ENCODE measurements at regions not wholly inside any gene's neighbourhood (a gene's known extent, or its start where the extent isn't known, plus 50 kb on each side); places are given as distances from the start of the nearest gene placed in this dataset.

DNA sequence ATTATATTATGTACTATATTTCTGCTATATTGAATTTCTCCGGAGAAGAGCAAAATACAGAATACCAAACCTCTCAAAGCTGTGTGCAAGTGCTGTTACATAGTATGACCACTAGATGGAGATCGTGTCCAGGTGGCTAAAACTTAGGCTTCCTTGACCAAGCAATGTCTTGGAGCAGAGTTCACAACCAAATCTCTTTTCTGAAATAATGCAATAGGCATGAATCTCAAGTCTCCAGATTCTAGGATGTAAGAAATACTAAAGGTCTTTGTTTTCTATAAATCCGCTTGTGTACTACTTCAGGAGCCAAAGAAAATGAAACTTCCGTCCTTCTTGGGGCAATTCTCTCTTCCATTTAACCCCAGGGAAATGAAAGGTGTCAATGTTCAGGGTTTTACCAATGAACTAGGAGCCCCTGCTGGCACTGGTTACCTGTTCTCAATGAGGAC lies 181.5 kb upstream of the RAI14 start:
- TF ChIP-seq SIN3A (IDR thresholded peaks at IDR 0.05; ENCODE audit: borderline replicate concordance, insufficient read depth, low read length) (no peak), FOXP2 (optimal IDR thresholded peaks at IDR 0.05; ENCODE audit: borderline replicate concordance, extremely low read depth, extremely low read length, insufficient read depth) (no peak), TAF1 (IDR thresholded peaks at IDR 0.05; ENCODE audit: borderline replicate concordance, insufficient read depth, low read length) (0 out of 2 replicates have a peak, but pooled peaks have one; percentile 5)
- TF ChIP-seq, protein P1, sequence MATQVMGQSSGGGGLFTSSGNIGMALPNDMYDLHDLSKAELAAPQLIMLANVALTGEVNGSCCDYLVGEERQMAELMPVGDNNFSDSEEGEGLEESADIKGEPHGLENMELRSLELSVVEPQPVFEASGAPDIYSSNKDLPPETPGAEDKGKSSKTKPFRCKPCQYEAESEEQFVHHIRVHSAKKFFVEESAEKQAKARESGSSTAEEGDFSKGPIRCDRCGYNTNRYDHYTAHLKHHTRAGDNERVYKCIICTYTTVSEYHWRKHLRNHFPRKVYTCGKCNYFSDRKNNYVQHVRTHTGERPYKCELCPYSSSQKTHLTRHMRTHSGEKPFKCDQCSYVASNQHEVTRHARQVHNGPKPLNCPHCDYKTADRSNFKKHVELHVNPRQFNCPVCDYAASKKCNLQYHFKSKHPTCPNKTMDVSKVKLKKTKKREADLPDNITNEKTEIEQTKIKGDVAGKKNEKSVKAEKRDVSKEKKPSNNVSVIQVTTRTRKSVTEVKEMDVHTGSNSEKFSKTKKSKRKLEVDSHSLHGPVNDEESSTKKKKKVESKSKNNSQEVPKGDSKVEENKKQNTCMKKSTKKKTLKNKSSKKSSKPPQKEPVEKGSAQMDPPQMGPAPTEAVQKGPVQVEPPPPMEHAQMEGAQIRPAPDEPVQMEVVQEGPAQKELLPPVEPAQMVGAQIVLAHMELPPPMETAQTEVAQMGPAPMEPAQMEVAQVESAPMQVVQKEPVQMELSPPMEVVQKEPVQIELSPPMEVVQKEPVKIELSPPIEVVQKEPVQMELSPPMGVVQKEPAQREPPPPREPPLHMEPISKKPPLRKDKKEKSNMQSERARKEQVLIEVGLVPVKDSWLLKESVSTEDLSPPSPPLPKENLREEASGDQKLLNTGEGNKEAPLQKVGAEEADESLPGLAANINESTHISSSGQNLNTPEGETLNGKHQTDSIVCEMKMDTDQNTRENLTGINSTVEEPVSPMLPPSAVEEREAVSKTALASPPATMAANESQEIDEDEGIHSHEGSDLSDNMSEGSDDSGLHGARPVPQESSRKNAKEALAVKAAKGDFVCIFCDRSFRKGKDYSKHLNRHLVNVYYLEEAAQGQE (IDR thresholded peaks at IDR 0.05; ENCODE audit: insufficient read depth in 1 of 2, low read depth in 2 of 2, low read length in 2 of 2): no peak

- TF ChIP-seq FOXP2 (optimal IDR thresholded peaks at IDR 0.05; ENCODE audit: borderline replicate concordance, extremely low read depth, extremely low read length, insufficient read depth): no peak
- TF ChIP-seq TAF1 (IDR thresholded peaks at IDR 0.05; ENCODE audit: borderline replicate concordance, insufficient read depth, low read length): no peak
These were observed 180.7 kb upstream of the RAI14 start for GRCh38 chr5:34475249-34475966.

DNA sequence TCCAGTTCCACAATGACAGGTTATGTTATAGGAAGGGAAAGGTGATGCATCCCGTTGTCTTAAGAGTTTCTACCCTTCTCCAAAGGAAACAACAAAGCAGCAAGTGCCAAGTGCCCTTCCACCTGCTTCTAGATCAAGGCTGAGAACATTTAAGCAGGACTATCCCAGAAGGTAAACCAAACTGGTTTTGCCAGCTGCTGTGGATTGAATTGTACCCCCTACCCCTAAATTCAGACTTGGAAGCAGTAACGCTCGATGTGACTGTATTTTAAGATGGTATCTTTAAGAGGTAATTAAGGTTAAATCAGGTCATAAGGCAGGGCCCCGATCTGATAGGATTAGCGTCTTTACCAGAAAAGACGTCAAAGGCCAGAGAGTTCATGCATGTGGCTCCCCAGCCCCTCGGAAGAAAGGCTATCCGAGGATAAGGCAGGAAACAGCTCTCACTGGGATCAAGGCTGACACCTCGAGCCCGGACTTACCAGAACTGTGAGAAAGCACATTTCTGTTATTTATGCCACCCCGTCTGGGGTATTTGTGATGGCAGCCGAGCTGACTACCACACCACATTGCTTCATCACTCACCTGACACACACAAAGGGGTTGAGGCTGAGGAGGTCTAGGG lies 179.1 kb upstream of the RAI14 start:
- TF ChIP-seq POLR2AphosphoS5 (IDR thresholded peaks at IDR 0.05; ENCODE audit: low read depth, low read length) (no peak), FOXP2 (optimal IDR thresholded peaks at IDR 0.05; ENCODE audit: borderline replicate concordance, extremely low read depth, extremely low read length, insufficient read depth) (no peak), SIN3A (IDR thresholded peaks at IDR 0.05; ENCODE audit: borderline replicate concordance, insufficient read depth, low read length) (no peak), TAF1 (IDR thresholded peaks at IDR 0.05; ENCODE audit: borderline replicate concordance, insufficient read depth, low read length) (no peak)
- TF ChIP-seq, protein P1 (IDR thresholded peaks at IDR 0.05; ENCODE audit: insufficient read depth in 1 of 2, low read depth in 2 of 2, low read length in 2 of 2): no peak

- TF ChIP-seq, protein P1 (IDR thresholded peaks at IDR 0.05; ENCODE audit: insufficient read depth in 1 of 2, low read depth in 2 of 2, low read length in 2 of 2): no peak
- no peak for TF ChIP-seq TAF1 (IDR thresholded peaks at IDR 0.05; ENCODE audit: borderline replicate concordance, insufficient read depth, low read length)
- no peak for TF ChIP-seq POLR2AphosphoS5 (IDR thresholded peaks at IDR 0.05; ENCODE audit: low read depth, low read length)
- TF ChIP-seq FOXP2 (optimal IDR thresholded peaks at IDR 0.05; ENCODE audit: borderline replicate concordance, extremely low read depth, extremely low read length, insufficient read depth): no peak
- TF ChIP-seq SIN3A (IDR thresholded peaks at IDR 0.05; ENCODE audit: borderline replicate concordance, insufficient read depth, low read length): no peak
These were observed 175.2 kb upstream of the RAI14 start for GRCh38 chr5:34480810-34481528.

GRCh38 chr5:34483442-34484033 lies 172.6 kb upstream of the RAI14 start:
- no peak for TF ChIP-seq FOXP2 (optimal IDR thresholded peaks at IDR 0.05; ENCODE audit: borderline replicate concordance, extremely low read depth, extremely low read length, insufficient read depth)
- TF ChIP-seq TAF1 (IDR thresholded peaks at IDR 0.05; ENCODE audit: borderline replicate concordance, insufficient read depth, low read length): no peak
- TF ChIP-seq SIN3A (IDR thresholded peaks at IDR 0.05; ENCODE audit: borderline replicate concordance, insufficient read depth, low read length): no peak
- TF ChIP-seq, protein P1 (IDR thresholded peaks at IDR 0.05; ENCODE audit: insufficient read depth in 1 of 2, low read depth in 2 of 2, low read length in 2 of 2): no peak
